ENCODE measurements at regions not wholly inside any gene's neighbourhood (a gene's known extent, or its start where the extent isn't known, plus 50 kb on each side); places are given as distances from the start of the nearest gene placed in this dataset.

DNA sequence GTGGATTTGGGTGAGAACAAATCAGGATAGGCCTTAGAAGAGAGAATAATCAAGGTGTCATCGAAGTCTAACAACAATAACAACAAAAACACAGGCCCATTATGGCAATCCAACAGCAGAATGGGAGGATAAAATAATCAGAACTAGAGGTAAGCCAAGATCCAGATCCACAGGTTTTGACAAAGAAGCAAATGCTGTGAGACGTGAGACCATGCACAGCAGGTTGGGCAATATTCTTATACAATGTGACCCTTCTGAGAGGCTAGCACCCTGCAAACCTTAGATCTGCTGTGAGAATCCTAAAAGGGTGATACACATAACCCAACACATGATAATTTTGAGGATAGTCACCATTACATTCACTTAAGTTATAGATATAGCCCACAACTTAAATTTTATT, 352.9 kb downstream of the CDH10 start:
- TF ChIP-seq, protein P1, sequence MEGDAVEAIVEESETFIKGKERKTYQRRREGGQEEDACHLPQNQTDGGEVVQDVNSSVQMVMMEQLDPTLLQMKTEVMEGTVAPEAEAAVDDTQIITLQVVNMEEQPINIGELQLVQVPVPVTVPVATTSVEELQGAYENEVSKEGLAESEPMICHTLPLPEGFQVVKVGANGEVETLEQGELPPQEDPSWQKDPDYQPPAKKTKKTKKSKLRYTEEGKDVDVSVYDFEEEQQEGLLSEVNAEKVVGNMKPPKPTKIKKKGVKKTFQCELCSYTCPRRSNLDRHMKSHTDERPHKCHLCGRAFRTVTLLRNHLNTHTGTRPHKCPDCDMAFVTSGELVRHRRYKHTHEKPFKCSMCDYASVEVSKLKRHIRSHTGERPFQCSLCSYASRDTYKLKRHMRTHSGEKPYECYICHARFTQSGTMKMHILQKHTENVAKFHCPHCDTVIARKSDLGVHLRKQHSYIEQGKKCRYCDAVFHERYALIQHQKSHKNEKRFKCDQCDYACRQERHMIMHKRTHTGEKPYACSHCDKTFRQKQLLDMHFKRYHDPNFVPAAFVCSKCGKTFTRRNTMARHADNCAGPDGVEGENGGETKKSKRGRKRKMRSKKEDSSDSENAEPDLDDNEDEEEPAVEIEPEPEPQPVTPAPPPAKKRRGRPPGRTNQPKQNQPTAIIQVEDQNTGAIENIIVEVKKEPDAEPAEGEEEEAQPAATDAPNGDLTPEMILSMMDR (IDR thresholded peaks at IDR 0.05; ENCODE audit: insufficient read depth, low read length, missing control alignments), result no peak
- POLR2A ChIA-PET, result no interaction called here
- no peak overlapping the region for H3K4me3 ChIP-seq (ENCODE audit: low read depth, low read length)
- CTCF ChIA-PET, result no interaction called here
- DNase-seq (ENCODE audit: low read depth, low spot score), result no peak

DNA sequence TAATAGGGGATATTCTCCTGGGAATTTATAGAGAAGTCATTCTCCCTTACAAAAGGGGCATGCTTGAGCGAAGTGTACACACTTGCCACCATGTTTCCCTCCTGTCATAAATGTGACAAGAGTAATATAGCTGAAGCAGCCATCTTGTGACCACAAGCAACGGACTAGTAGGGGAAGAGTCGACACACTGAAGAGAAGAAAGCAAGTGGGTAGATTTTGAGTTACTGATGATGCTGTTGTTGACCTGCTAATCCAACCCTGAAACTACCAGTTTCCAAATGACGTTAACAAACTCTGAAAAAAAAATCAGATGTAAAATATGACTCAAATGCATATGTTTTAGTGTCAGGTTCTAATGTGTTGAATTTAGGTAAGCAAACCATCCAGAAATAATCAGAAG, 350.4 kb downstream of the CDH10 start:
- TF ChIP-seq, protein P1 (IDR thresholded peaks at IDR 0.05; ENCODE audit: insufficient read depth, low read length, missing control alignments), result no peak
- CTCF ChIA-PET, result no interaction called here
- no peak for DNase-seq (ENCODE audit: low read depth, low spot score)
- POLR2A ChIA-PET, result no interaction called here
- no peak overlapping the region for H3K4me3 ChIP-seq (ENCODE audit: low read depth, low read length)

DNA sequence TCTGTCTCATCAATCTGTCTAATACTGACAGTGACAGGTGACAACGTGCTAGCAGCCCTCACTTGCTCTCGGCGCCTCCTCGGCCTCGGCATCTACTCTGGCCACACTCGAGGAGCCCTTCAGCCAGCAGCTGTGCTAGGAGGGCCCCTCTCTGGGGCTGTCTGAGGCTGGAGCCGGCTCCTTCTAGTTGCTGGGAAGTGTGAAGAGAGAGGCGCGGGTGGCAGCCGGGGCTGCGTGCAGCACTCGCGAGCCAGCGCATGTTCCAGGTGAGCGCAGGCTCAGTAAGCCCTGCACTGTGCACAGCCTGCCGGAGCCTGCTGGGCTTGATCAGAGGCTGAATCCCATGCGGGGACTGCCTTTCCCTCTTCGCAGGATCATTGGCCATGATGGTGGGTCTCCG, 330.7 kb downstream of the CDH10 start:
- no peak overlapping the region for H3K4me3 ChIP-seq (ENCODE audit: low read depth, low read length)
- ChIA-PET CTCF (no interaction called here), POLR2A (no interaction called here)
- TF ChIP-seq, protein P1 (IDR thresholded peaks at IDR 0.05; ENCODE audit: insufficient read depth, low read length, missing control alignments), result no peak
- DNase-seq (ENCODE audit: low read depth, low spot score), result no peak

DNA sequence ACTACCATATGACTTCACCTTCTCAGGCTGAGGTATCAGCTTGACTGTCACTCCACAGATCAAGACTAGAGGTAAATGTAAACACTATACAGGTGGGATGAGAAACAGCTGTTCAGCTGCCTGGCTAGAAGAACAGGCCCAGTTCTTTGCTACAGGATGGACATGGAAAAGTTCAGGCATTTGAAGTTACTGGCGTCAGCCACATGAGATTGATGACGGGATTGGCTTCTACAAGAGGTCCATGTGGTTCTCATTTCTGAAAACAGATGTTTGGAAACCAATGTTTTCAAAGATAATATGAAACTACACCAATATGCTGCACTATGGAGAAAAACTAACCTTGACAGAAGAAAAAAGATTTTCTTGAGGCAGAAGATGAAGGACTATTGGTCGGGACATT, 324.1 kb downstream of the CDH10 start:
- no peak overlapping the region for H3K4me3 ChIP-seq (ENCODE audit: low read depth, low read length)
- TF ChIP-seq, protein P1 (IDR thresholded peaks at IDR 0.05; ENCODE audit: insufficient read depth, low read length, missing control alignments), result no peak
- DNase-seq (ENCODE audit: low read depth, low spot score), result no peak
- ChIA-PET CTCF (no interaction called here), POLR2A (no interaction called here)

DNA sequence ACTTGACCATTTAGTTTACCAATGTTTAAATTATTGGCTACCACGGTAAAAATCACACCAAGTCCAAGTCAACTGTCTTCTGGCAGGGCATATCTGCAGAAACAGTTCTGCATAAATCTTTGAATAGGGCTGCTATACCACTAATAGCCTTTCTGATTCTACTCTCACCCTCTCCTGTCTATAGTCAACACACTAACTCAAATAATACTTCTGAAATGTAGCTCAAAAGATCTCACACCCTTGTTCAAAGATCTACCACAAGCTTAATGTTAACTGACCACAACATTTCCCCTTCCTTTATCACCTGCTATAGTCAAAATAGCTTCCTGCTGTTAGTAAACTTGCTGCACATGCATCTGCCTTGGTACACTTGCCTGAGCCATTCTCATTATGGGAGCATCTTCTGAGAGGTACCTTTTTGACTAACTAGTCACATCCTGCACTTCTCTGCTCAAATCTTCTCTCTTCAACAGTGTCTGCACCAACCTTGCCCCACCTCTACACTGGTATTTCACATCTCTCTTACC, 319.4 kb downstream of the CDH10 start:
- no peak overlapping the region for H3K4me3 ChIP-seq (ENCODE audit: low read depth, low read length)
- TF ChIP-seq, protein P1 (IDR thresholded peaks at IDR 0.05; ENCODE audit: insufficient read depth, low read length, missing control alignments), result no peak
- no peak for DNase-seq (ENCODE audit: low read depth, low spot score)
- POLR2A ChIA-PET, result no interaction called here
- CTCF ChIA-PET, result no interaction called here

DNA sequence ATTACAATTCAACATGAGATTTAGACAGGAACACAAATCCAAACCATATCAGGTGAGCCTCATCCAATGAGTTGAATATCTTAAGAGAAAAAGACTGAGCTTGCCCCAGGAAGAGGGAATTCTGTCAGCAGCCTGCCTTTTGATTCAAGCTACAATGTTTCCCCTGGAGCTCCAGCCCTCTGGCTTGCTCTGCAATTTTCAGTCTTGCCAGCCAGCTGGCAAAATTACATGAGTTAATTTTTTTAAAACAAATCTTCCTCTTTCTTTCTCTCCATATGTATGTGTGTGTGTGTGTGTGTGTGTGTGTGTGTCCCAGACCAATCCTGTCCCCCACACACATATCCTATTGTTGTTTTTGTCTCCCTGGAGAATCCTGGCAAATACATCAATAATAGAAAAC, 313.2 kb downstream of the CDH10 start:
- CTCF ChIA-PET, result no interaction called here
- POLR2A ChIA-PET, result no interaction called here
- H3K4me3 ChIP-seq (ENCODE audit: low read depth, low read length), result no peak overlapping the region
- TF ChIP-seq, protein P1 (IDR thresholded peaks at IDR 0.05; ENCODE audit: insufficient read depth, low read length, missing control alignments), result no peak
- DNase-seq (ENCODE audit: low read depth, low spot score), result no peak

Data from AG04449 (cell line).